Skin of body (tissue), 1 donor: ENCODE measurements at regions not wholly inside any gene's neighbourhood (a gene's known extent, or its start where the extent isn't known, plus 50 kb on each side); places are given as distances from the start of the nearest gene placed in this dataset.
"Not testable (repeated sequence)": the region's sequence is repeated elsewhere in the genome, so short reads cannot be mapped to it uniquely, and the experiment has no call there.

Source experiments
- DNase-seq: peaks from one replicate; lab custom pipeline; 2025; lab: John Stamatoyannopoulos, UW

DNA sequence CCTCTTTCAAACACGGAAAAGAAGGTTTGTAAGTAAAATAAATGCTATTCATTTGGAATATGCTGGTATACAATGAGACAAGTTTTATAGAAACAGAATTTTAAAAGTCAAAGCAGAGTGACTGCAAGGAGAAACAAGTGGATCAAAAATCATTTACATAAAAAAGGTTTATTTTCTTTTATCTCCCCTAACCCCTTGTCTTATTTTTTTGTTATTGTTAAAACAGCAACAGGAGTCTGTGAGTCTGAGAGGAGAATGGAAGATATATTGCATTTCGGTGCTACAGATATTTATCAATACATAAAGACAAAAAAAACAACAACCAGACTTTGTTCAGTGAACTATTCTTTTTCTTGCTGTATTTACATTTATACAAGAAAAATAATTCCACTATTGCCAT, 1116.4 kb downstream of the OTOL1 start:
- DNase-seq: no peak

DNA sequence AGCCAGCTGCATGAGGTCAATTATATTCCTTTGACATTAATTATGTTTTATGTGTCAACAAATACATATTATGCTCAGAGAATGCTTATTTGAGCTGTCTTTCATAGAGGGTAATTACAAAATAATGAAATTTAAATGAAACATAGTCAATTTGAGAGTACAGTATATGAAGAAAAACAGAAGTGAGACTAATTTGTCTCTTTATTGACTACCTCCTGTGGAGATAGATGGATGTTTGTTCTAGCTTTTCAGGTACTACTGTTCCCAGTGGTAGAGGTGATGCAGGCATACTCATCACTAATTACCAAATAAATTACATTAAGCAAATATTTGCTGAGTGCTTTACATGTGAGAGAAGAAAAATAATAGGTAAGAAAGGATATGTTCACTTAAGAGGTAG, 1129.6 kb downstream of the OTOL1 start:
- DNase-seq: no peak

DNA sequence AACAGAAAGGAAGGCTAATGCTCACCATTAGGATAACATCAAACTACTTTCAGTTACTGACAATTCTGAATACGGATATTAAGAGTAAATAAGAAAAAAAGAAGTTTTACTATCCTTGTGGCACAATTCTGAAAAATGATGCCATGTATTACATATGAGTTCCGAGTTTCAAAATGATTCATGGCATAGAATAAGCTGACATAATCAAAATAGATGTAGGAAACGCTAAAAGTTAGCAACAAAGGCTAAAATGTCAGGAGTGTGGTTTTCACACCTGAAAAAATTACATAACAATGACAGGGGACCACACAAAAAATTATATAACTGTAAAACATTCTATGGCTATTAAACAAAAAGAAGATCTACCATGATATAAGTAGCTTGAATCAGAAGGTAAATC, 1131.9 kb downstream of the OTOL1 start:
- no peak for DNase-seq

DNA sequence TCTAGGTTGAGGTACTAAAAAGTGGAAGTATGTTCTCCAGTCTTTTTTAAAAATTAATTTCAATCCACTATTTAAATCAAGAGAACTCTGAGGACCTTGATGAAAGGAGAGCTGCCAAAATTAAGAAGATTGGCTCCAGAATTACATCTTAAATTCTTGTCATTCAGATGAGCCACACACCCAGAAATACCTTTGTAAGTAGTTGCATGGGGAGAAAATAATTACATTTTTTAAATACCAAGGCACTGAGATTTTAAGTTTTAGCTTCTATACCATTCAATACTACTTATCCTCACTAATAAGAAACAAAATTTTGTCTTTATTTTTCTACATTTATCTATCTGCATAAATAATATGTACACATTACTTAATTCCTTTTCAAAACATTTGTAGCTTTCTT, 1132.8 kb downstream of the OTOL1 start:
- no peak for DNase-seq

DNA sequence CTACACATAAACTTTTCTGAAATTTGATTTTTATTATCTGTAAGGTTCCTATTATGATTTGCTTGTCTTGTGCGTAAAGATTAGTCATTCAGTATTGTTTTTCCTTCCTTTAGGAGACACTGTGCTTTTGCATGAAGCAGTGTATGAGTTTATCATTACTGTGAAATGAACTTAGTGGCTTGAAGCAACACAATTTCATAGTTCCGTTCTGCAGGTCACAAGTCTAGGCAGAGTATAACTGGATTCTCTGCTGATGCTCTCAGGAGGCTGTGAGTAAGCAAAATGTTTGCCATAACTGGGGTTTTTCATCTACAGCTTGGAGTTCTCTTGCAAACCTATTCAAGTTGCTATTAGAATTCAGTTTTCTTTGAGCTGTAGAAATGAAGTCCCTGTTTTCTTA, 1136.1 kb downstream of the OTOL1 start:
- no peak for DNase-seq

DNA sequence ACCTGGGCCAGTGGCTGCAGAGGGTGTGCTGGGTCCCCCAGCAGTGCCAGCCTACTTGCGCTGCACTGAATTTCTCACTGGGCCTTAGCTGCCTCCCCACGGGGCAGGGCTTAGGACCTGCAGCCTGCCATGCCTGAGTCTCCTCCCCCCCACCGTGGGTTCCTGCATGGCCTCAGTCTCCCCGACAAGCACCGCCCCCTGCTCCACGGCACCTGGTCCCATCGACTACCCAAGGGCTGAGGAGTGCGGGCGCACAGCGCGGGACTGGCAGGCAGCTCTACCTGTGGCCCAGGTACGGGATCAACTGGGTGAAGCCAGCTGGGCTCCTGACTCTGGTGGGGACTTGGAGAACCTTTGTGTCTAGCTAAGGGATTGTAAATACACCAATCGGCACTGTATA, 1143.6 kb downstream of the OTOL1 start:
- DNase-seq: not testable (repeated sequence)

GRCh38 chr3:162641317-162641716, 1144.7 kb downstream of the OTOL1 start:
- no peak for DNase-seq

DNA sequence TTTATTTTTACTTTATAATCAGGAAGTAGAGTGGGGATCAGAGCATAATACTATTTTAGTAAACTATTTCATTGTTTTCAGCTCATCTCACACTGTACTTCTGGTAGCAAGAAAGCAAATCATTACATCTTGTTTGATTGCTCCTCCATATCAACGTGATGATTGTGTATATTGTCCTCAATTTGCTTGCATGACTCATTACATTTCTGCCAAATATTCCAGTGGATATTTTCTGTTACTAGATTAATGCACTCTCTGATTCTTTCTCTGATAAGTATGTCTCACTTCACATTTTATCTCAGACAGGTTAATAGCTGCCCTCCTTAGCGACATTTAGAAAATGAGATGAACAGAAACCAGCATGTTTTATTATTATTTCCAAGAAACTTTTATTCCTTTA, 1145.3 kb downstream of the OTOL1 start:
- no peak for DNase-seq

DNA sequence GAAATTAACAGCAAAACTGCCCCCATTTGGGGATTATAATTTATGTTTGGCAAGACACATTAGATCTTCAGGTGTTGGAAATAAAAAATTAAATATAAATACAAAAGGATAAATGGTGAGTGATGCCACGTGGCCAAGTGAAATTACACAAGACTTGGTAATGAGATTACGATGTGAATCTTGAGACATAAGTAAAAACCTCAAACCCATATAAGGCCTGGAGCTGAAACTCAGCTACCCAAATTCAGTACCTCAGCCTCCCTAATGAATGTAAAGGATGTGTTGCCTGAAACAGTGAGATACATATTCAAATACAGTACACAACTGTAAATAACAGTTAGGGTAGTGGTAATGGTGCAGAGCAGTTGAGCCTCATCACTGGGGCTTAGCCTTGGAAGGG, 1146.6 kb downstream of the OTOL1 start:
- DNase-seq: no peak

GRCh38 chr3:162647321-162647720, 1150.7 kb downstream of the OTOL1 start:
- DNase-seq: no peak

GRCh38 chr3:162658003-162658402, 1161.4 kb downstream of the OTOL1 start:
- no peak for DNase-seq

DNA sequence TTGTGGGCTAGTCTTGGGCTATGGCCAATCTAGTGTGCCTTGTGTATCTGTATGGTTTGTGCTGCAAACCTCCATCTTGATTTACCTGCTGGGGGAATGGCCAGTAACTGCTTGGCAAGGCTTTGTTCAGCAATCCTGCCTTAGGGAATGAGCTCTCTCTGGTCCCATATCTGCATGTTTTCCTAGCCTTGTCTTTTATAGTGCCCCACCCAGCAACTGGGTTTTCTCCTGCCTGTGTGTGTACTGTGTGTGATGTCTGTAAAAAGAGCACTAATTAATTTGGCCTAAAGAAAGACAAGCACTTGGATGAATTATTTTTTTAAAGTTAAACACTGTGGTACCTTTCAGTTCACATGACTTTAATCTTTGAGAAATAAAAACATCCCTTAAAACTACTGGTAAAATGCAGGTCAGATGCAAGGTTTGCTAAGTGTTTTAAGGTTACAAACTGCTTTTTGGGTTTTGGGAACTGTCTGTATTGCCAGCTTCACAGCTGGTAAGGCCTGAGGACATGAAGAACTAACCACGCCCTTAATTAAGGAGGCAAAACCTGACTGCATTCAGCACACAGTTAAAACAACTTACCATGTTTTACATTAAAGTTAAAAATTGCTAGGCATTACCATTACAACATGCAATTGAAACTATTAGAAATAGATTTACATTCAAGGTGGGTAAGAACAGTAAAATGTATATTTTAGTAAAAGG, 1169.2 kb downstream of the OTOL1 start:
- DNase-seq: no peak

GRCh38 chr3:162666835-162667234, 1170.2 kb downstream of the OTOL1 start:
- no peak for DNase-seq

DNA sequence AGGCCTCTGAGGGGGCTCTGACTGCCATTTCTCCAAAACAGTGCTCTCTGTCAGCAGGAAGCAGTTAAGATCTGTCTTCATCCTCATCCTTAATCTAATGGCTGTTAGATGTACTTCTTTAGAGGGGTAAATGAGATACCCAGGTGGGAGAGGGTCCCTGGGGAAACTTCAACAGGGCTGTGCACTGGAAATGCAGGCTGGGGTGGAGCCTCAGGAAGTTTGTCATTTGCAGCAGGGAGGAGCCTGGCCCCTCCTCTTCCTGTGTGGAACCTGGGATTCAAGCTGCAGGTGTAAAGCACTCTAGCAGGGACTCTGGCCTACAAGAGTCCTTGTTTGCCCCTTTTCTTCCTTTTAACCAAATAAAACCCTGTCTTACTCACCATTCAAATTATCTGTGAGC, 1173.6 kb downstream of the OTOL1 start:
- no peak for DNase-seq

DNA sequence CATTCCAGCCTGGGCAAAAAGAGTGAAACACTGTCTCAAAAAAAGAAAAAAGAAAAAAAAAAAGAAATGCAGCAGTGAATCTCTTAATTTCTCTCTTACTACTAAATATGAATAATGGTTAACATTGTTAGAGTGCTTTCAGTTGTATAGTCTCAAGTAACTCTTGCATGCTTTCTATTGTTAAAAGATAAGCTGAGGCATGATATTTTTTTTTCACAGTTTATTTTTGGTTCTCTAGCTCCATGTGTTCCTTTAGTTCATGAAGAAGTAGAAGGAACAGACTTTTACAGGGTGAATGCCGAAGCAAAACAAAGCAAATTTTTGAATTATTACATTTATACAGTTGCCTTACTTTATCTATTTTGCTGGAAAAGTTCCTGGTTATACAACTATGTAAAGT, 1180.9 kb downstream of the OTOL1 start:
- DNase-seq: no peak

DNA sequence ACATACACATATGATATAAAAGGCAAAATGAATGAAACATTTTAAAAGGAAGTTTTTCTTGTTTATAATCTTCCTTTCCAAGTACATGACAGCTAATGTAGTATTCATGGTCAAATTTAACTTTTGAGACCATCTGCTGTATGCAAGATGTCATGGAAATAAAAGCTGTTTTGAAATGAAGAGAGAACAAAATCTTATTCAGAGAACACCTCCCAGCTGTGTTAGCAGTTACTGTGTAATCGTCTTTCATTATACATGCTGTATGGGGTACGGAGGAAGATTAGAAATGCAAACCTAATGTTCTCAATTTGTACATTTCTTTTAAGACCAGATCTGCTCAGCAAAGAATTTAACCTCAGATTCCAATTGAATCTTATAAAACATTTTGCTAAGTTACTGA, 1182.3 kb downstream of the OTOL1 start:
- DNase-seq: no peak

DNA sequence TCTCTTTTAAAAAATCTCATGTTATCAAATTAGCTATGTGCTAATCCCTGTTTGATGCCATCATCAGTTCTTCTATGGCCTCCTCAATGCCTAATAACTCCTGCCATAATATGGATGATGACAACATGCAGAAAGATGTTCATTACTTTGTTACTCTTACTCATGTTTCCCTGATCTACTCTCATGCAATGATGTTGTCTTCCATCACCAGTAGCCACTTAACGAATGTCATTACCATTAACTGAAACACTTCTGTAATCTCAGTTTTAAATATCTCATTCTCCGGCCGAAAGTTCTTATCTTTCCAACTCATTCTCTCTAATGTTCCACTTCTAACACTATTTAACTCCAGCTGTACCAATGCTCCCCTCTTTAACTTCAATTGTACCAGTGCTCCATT, 1187.7 kb downstream of the OTOL1 start:
- DNase-seq: no peak

DNA sequence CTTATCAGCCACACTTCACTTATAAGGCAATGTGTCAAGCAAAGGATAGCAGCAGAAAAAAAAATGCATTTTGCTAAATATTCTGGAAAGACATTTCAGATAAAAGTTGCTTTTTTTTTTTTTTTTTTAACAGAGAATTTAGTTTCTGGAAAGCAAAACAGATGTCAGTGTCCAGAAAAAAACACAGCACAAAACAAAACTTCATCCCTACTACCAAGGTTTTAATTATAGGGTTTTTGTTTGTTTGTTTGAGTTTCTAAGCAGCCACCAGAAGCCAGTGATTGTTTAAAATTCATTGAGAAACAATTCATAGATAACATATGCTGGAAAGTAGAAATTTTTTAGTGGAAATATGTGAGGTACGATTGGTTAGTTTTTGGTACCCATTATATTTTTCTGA, 1202.7 kb downstream of the OTOL1 start:
- peak; percentile 4 for DNase-seq

- no peak for DNase-seq
These were observed 1204.6 kb downstream of the OTOL1 start for GRCh38 chr3:162701211-162701610.

GRCh38 chr3:162702768-162703385, 1206.3 kb downstream of the OTOL1 start:
- no peak for DNase-seq

DNA sequence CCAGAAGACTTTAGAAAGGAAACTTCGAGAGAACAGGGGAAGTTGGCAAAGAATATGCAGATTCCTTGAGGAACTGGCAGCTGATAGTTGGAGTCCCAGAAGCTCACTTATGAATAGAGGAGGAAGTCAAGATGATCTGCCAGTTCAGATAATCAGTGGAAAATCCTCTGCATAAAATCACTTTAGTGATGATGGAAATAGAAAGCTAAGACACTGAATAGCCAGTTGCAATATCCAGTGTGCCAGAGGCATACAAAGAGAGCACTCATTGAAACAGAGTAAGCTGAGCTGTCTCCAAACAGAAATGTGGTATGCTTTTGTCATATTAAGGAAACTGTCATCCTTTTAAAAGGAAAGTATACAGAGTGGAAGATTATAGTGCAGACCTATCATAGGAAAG, 1207.6 kb downstream of the OTOL1 start:
- DNase-seq: peak; percentile 23

GRCh38 chr3:162704799-162705385, 1208.3 kb downstream of the OTOL1 start:
- no peak for DNase-seq

GRCh38 chr3:162708394-162708793, 1211.8 kb downstream of the OTOL1 start:
- not testable (repeated sequence) for DNase-seq
